ENCODE measurements at regions not wholly inside any gene's neighbourhood (a gene's known extent, or its start where the extent isn't known, plus 50 kb on each side); places are given as distances from the start of the nearest gene placed in this dataset.

DNA sequence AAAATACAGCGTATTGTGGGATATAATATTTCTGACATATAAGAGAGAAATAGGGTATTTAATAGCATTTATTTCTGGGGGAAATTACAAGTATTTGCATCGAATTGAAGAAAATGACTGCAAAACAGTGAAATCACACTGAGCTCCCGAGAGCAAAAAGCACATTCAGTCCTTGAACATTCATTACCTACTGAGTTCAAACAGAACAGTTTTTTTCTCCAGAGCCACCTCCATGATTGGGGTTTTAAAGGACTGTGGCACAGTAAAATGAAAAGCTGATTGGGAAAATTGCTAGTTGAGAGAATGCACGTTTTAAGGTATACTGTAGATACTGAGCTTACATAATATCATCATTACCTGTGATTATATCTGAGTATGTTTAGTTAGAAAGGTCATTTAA is 58.0 kb upstream of the TRPC4 start:
- DNase-seq: no peak

DNA sequence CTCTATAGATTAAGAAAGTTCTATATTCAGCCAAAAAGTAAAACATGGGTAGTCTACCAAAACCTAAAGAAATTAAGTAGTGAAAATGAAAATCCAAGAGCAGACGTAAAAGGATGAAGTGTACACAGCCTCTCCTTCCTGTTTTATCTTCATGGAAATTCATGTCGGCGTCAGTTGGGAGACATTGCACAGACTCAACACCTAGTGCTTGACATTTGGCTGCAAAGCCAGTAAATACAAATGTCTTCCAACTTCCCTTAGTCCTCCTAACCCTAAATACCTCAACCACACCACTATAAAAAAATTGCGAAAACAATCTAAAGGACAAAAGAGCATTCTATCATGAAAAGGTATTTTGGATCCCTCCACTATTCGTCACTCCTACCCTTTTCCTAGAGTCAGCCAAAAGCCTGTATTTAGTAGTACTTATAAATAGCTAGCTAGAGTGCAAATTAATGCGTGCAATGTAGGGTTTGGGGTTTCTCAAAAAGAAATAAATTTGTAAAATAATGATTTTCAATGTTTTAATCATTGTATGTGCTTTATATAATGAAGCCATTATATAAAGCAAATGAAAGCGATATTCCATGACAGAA is 56.4 kb upstream of the TRPC4 start:
- DNase-seq: no peak

- DNase-seq: no peak
These were observed 53.7 kb upstream of the TRPC4 start for GRCh38 chr13:37923236-37923635.

DNA sequence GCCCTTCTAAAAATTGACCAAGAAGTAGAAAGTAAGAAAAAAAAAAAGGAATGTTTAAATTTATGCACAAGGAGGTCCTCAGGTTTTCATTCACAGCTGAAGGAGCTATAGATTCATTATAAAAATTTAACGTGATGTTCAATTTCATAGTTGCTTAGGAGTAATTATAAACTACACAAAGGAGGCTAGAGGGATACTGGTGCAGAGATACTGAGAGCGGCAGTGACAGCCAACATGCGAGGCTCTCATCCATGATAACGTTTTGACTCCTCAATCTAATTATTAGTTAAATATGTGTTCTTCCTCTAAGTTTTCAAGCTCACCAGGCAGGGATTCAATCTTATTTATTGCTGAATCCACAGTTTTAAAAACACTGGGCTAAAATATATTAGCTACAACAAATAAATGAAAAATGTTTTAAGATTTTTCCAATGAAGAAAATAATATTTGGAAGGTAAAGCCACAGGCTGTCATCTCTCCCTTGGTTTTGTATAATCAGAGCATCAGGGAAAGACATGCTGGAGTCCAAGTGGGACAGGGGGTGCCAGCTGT is 49.8 kb upstream of the TRPC4 start:
- no peak for DNase-seq
